ENCODE measurements at regions not wholly inside any gene's neighbourhood (a gene's known extent, or its start where the extent isn't known, plus 50 kb on each side); places are given as distances from the start of the nearest gene placed in this dataset.
"Not testable (repeated sequence)": the region's sequence is repeated elsewhere in the genome, so short reads cannot be mapped to it uniquely, and the experiment has no call there.

- DNase-seq, result no peak
These were observed 141.9 kb downstream of the PSAT1 start for GRCh38 chr9:78438780-78439179.

- peak; percentile 88 for DNase-seq
These were observed 142.4 kb downstream of the PSAT1 start for GRCh38 chr9:78439190-78439865.

- DNase-seq, result no peak
These were observed 143.2 kb downstream of the PSAT1 start for GRCh38 chr9:78439866-78440830.

- DNase-seq, result no peak
These were observed 144.5 kb downstream of the PSAT1 start for GRCh38 chr9:78441396-78441795.

GRCh38 chr9:78441822-78442431 is 145.0 kb downstream of the PSAT1 start:
- no peak for DNase-seq

GRCh38 chr9:78442577-78442976 is 145.7 kb downstream of the PSAT1 start:
- DNase-seq, result not testable (repeated sequence)

- DNase-seq, result no peak
These were observed 147.0 kb downstream of the PSAT1 start for GRCh38 chr9:78443946-78444345.

- DNase-seq, result no peak
These were observed 152.2 kb downstream of the PSAT1 start for GRCh38 chr9:78448960-78449673.

- DNase-seq, result no peak
These were observed 156.5 kb downstream of the PSAT1 start for GRCh38 chr9:78453450-78453849.

GRCh38 chr9:78462611-78463010 is 165.7 kb downstream of the PSAT1 start:
- no peak for DNase-seq

GRCh38 chr9:78463750-78464149 is 166.8 kb downstream of the PSAT1 start:
- DNase-seq, result no peak

GRCh38 chr9:78468231-78468630 is 171.3 kb downstream of the PSAT1 start:
- no peak for DNase-seq

GRCh38 chr9:78468974-78469576 is 172.2 kb downstream of the PSAT1 start:
- no peak for DNase-seq

GRCh38 chr9:78470216-78470615 is 173.3 kb downstream of the PSAT1 start:
- no peak for DNase-seq

- no peak for DNase-seq
These were observed 173.8 kb downstream of the PSAT1 start for GRCh38 chr9:78470741-78471140.

- no peak for DNase-seq
These were observed 175.2 kb downstream of the PSAT1 start for GRCh38 chr9:78472111-78472510.

- no peak for DNase-seq
These were observed 182.5 kb downstream of the PSAT1 start for GRCh38 chr9:78479441-78479840.

GRCh38 chr9:78486661-78487060 is 189.7 kb downstream of the PSAT1 start:
- DNase-seq, result no peak

- no peak for DNase-seq
These were observed 193.3 kb downstream of the PSAT1 start for GRCh38 chr9:78490231-78490630.

GRCh38 chr9:78491402-78491801 is 194.5 kb downstream of the PSAT1 start:
- DNase-seq, result no peak

GRCh38 chr9:78493166-78493742 is 196.3 kb downstream of the PSAT1 start:
- no peak for DNase-seq

GRCh38 chr9:78502566-78502965 is 205.6 kb downstream of the PSAT1 start:
- no peak for DNase-seq
